Keratinocyte (primary cell): ENCODE measurements at regions not wholly inside any gene's neighbourhood (a gene's known extent, or its start where the extent isn't known, plus 50 kb on each side); places are given as distances from the start of the nearest gene placed in this dataset.

ENCODE experiments used
- DNase-seq: peaks from one replicate; pipeline ENCODE4 v3.0.0-alpha.2; 2011; ENCODE audit warnings: low read depth, missing footprints, low spot score
- FAIRE-seq: peaks from 2 replicates; lab custom pipeline; 2011; peaks lifted over from hg19 to GRCh38; lab: Jason Lieb, UNC
- H2AFZ ChIP-seq: 2 replicates; pipeline ENCODE4 v1.6.0; 2012; ENCODE audit warnings: low read length, control low read depth, inconsistent platforms; ENCODE audit not compliant: control insufficient read depth
- H3K27ac ChIP-seq: 2 replicates; pipeline ENCODE4 v1.5.1; 2011; ENCODE audit warnings: low read length; ENCODE audit not compliant: control insufficient read depth, insufficient read depth
- H3K27me3 ChIP-seq: 3 replicates; pipeline ENCODE4 v1.6.0; 2011; ENCODE audit warnings: low read length; ENCODE audit not compliant: control insufficient read depth, insufficient read depth; ENCODE audit errors: extremely low read depth
- H3K36me3 ChIP-seq, 2 experiments: 2 replicates in 1 of 2; 3 replicates in 1 of 2; pipeline ENCODE4 v1.5.1; 2011; ENCODE audit warnings: low read length in 2 of 2, mild to moderate bottlenecking in 1 of 2; ENCODE audit not compliant: control insufficient read depth in 2 of 2, insufficient read depth in 2 of 2; ENCODE audit errors: extremely low read depth in 1 of 2
- H3K4me1 ChIP-seq: 3 replicates; pipeline ENCODE4 v1.5.1; 2011; ENCODE audit warnings: low read length; ENCODE audit not compliant: control insufficient read depth, insufficient read depth; ENCODE audit errors: extremely low read depth
- H3K4me2 ChIP-seq: 3 replicates; pipeline ENCODE4 v1.6.0; 2011; ENCODE audit warnings: low read depth, low read length; ENCODE audit not compliant: control insufficient read depth, insufficient read depth; ENCODE audit errors: extremely low read depth
- H3K4me3 ChIP-seq, 3 experiments: fragments of 200-600 bp in 1 of 3; sonication (generic) in 1 of 3; 2 replicates in 2 of 3; 3 replicates in 1 of 3; pipeline ENCODE4 v1.5.1; 2011 to 2016; ENCODE audit warnings: low read length in 3 of 3, mild to moderate bottlenecking in 3 of 3, control low read depth in 2 of 3, inconsistent platforms in 1 of 3, low read depth in 1 of 3, mixed read lengths in 1 of 3, mixed run types in 1 of 3, moderate library complexity in 1 of 3; ENCODE audit not compliant: control insufficient read depth in 2 of 3, insufficient read depth in 2 of 3; ENCODE audit errors: extremely low read depth in 1 of 3
- H3K79me2 ChIP-seq: 2 replicates; pipeline ENCODE4 v1.6.0; 2012; ENCODE audit warnings: low read length; ENCODE audit not compliant: control insufficient read depth, insufficient read depth
- H3K9ac ChIP-seq: 3 replicates; pipeline ENCODE4 v1.6.0; 2011; ENCODE audit warnings: low read length; ENCODE audit not compliant: control insufficient read depth, insufficient read depth; ENCODE audit errors: extremely low read depth
- H3K9me1 ChIP-seq: 3 replicates; pipeline ENCODE4 v1.6.0; 2011; ENCODE audit warnings: low read length; ENCODE audit not compliant: control insufficient read depth, insufficient read depth; ENCODE audit errors: extremely low read depth
- H3K9me3 ChIP-seq: 2 replicates; pipeline ENCODE4 v1.5.1; 2012; ENCODE audit warnings: low read depth, low read length; ENCODE audit not compliant: control insufficient read depth
- H4K20me1 ChIP-seq: 3 replicates; pipeline ENCODE4 v1.6.0; 2011; ENCODE audit warnings: low read length; ENCODE audit not compliant: control insufficient read depth, insufficient read depth; ENCODE audit errors: extremely low read depth
- EZH2 ChIP-seq: IDR thresholded peaks from one replicate; pipeline ENCODE4 v1.6.1; 2012; ENCODE audit warnings: inconsistent platforms, mild to moderate bottlenecking, low read length, moderate library complexity
- dilution Hi-C: fragments of 300-500 bp; cut with MboI; formaldehyde crosslinking; loops from one replicate; pipeline ENCODE4 v1.7.0; 2020; ENCODE audit warnings: low sequenced_read_pairs; ENCODE audit not compliant: extremely low pct_ligation_motif_present
- TF ChIP-seq, protein P1 (sequence below), 3 experiments: IDR thresholded peaks in 1 of 3; conservative IDR thresholded peaks in 1 of 3; optimal IDR thresholded peaks in 1 of 3; 2 replicates in 2 of 3; 3 replicates in 1 of 3; pipeline versions ENCODE3 to v1.5.1; 2011; ENCODE audit warnings: low read length in 3 of 3, mild to moderate bottlenecking in 3 of 3, moderate library complexity in 2 of 3, control low read depth in 1 of 3, inconsistent platforms in 1 of 3; ENCODE audit not compliant: insufficient read depth in 2 of 3; ENCODE audit errors: extremely low read depth in 1 of 3

DNA sequence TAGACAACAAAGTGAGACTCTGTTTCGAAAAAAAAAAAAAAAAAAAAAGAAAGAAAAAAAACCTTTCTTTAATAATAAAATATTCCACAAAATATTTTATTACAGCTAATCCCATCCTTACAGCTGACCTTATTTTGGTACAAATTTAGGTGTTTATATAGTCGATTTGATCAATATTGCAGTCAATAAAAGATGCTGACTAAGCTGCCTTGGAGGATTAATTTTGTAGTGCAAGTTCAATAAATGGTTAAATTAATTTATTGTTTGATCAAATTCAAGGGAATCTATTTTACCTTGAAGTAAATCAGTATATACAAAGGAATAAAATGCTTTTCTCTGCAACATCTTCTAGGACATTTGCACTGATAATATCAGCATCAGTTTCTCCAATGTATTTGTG, 1764.3 kb downstream of the NCAM2 start:
- Histone ChIP-seq H3K9me3 (no peaks in the 10 kb centered on the region), H3K79me2 (no peaks in the 10 kb centered on the region), H3K9ac (no peak overlapping the region), H3K27ac (no peak overlapping the region), H3K4me1 (no peaks in the 10 kb centered on the region), H2AFZ (no peak overlapping the region), H3K9me1 (no peaks in the 10 kb centered on the region), H3K4me3 (no peak overlapping the region), H3K27me3 (no peaks in the 10 kb centered on the region), H3K4me2 (no peak overlapping the region), H4K20me1 (no peaks in the 10 kb centered on the region), H3K36me3 (no peaks in the 10 kb centered on the region)
- dilution Hi-C loops = no loop called here
- TF ChIP-seq, protein P1, sequence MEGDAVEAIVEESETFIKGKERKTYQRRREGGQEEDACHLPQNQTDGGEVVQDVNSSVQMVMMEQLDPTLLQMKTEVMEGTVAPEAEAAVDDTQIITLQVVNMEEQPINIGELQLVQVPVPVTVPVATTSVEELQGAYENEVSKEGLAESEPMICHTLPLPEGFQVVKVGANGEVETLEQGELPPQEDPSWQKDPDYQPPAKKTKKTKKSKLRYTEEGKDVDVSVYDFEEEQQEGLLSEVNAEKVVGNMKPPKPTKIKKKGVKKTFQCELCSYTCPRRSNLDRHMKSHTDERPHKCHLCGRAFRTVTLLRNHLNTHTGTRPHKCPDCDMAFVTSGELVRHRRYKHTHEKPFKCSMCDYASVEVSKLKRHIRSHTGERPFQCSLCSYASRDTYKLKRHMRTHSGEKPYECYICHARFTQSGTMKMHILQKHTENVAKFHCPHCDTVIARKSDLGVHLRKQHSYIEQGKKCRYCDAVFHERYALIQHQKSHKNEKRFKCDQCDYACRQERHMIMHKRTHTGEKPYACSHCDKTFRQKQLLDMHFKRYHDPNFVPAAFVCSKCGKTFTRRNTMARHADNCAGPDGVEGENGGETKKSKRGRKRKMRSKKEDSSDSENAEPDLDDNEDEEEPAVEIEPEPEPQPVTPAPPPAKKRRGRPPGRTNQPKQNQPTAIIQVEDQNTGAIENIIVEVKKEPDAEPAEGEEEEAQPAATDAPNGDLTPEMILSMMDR (optimal IDR thresholded peaks at IDR 0.05 in 1 of 3, IDR thresholded peaks at IDR 0.05 in 1 of 3, conservative IDR thresholded peaks at IDR 0.05 in 1 of 3; ENCODE audit: extremely low read depth in 1 of 3, insufficient read depth in 2 of 3, low read length in 3 of 3) = no peak
- TF ChIP-seq EZH2 = no peak
- DNase-seq (no peak), FAIRE-seq (no peak)

DNA sequence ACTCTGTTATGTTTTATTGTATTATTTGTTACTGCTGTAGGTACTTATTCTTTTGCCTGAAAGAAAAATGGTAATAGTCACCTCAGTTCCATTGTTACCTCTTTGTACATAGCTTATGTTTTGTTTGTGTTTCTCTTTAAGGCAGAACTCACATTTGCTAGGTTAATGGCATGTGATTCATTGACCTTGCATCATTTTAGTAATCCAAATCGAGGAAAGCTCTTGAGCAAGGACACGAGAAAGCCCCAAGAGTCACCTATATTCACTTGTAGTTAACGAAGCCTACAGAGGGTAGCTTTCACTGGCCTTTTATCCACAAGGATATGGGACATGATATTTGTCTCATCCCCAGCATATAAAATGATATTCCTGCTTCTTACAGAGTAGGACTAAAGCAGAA, 1765.2 kb downstream of the NCAM2 start:
- no peaks in the 10 kb centered on the region for H3K36me3 ChIP-seq
- no peaks in the 10 kb centered on the region for H3K9me3 ChIP-seq
- H3K27me3 ChIP-seq = no peaks in the 10 kb centered on the region
- no peak overlapping the region for H3K4me3 ChIP-seq
- FAIRE-seq (no peak), DNase-seq (no peak)
- no peaks in the 10 kb centered on the region for H3K79me2 ChIP-seq
- H2AFZ ChIP-seq = no peak overlapping the region
- TF ChIP-seq, protein P1 (optimal IDR thresholded peaks at IDR 0.05 in 1 of 3, IDR thresholded peaks at IDR 0.05 in 1 of 3, conservative IDR thresholded peaks at IDR 0.05 in 1 of 3; ENCODE audit: extremely low read depth in 1 of 3, insufficient read depth in 2 of 3, low read length in 3 of 3) = no peak
- no peak for TF ChIP-seq EZH2
- no peak overlapping the region for H3K27ac ChIP-seq
- H3K9ac ChIP-seq = no peak overlapping the region
- H3K9me1 ChIP-seq = no peaks in the 10 kb centered on the region
- H3K4me2 ChIP-seq = no peak overlapping the region
- H3K4me1 ChIP-seq = no peaks in the 10 kb centered on the region
- dilution Hi-C loops = no loop called here
- H4K20me1 ChIP-seq = no peaks in the 10 kb centered on the region
